SK-N-SH (cell line): ENCODE measurements at regions not wholly inside any gene's neighbourhood (a gene's known extent, or its start where the extent isn't known, plus 50 kb on each side); places are given as distances from the start of the nearest gene placed in this dataset.

Source experiments
- CTCF ChIA-PET: fragments of 300-600, 350-600 bp; formaldehyde crosslinking; extraction: SDS; loops from one replicate; lab custom pipeline; 2021; lab: Yijun Ruan, JAX
- POLR2A ChIA-PET: fragments of 350-600 bp; sonication (Branson Sonifier 250); formaldehyde crosslinking; extraction: SDS; loops from one replicate; lab custom pipeline; 2020; ENCODE audit warnings: antibody characterized with exemption, inconsistent platforms; lab: Yijun Ruan, JAX
- DNase-seq: peaks from one replicate; pipeline ENCODE4 v3.0.0; 2012
- H2AFZ ChIP-seq: fragments of 200-600 bp; sonication (generic); 2 replicates; pipeline ENCODE4 v1.8.1; 2016; ENCODE audit warnings: antibody characterized with exemption, mild to moderate bottlenecking, low read depth
- H3F3A ChIP-seq: fragments of 200-600 bp; sonication (generic); replicated peaks from 2 replicates; pipeline ENCODE3; 2016; ENCODE audit warnings: antibody characterized with exemption, mild to moderate bottlenecking; ENCODE audit not compliant: insufficient read depth
- H3K27ac ChIP-seq, 2 experiments: fragments of 200-500 bp in 1 of 2; fragments of 200-600 bp in 1 of 2; sonication (Bioruptor generic) in 1 of 2; sonication (generic), shearing (Covaris generic) in 1 of 2; 2 replicates each; pipeline versions ENCODE4 v1.5.1 to v1.6.1; 2014 to 2016; ENCODE audit warnings: low read depth in 2 of 2, inconsistent platforms in 1 of 2, low read length in 1 of 2, mild to moderate bottlenecking in 1 of 2, mixed read lengths in 1 of 2
- H3K27me3 ChIP-seq: fragments of 200-600 bp; sonication (generic), shearing (Covaris generic); 2 replicates; pipeline ENCODE4 v1.6.1; 2016; ENCODE audit warnings: mixed run types; ENCODE audit not compliant: insufficient read depth
- H3K36me3 ChIP-seq, 2 experiments: fragments of 200-500 bp in 1 of 2; fragments of 200-600 bp in 1 of 2; sonication (Bioruptor generic) in 1 of 2; sonication (generic) in 1 of 2; replicated peaks in 1 of 2; 2 replicates each; pipeline versions ENCODE3 to v1.5.1; 2014 to 2016; ENCODE audit warnings: low read length in 1 of 2, mild to moderate bottlenecking in 1 of 2; ENCODE audit not compliant: insufficient read depth in 2 of 2, control insufficient read depth in 1 of 2
- H3K4me1 ChIP-seq, 2 experiments: fragments of 200-500 bp in 1 of 2; fragments of 200-600 bp in 1 of 2; sonication (Bioruptor generic) in 1 of 2; sonication (generic), shearing (Covaris generic) in 1 of 2; 2 replicates each; pipeline versions ENCODE4 v1.5.1 to v1.6.1; 2014 to 2016; ENCODE audit warnings: low read depth in 1 of 2, low read length in 1 of 2, mixed run types in 1 of 2; ENCODE audit not compliant: insufficient read depth in 2 of 2, control insufficient read depth in 1 of 2
- H3K4me2 ChIP-seq: fragments of 200-600 bp; sonication (generic), shearing (Covaris generic); 2 replicates; pipeline ENCODE4 v1.6.1; 2017; ENCODE audit warnings: mixed run types
- H3K4me3 ChIP-seq, 2 experiments: fragments of 200-500 bp in 1 of 2; fragments of 200-600 bp in 1 of 2; sonication (Bioruptor generic) in 1 of 2; sonication (generic), shearing (Covaris generic) in 1 of 2; 2 replicates each; pipeline versions ENCODE4 v1.5.1 to v1.8.1; 2014 to 2016; ENCODE audit warnings: low read depth in 2 of 2, inconsistent platforms in 1 of 2, low read length in 1 of 2, mild to moderate bottlenecking in 1 of 2, mixed read lengths in 1 of 2, moderate library complexity in 1 of 2
- H3K79me2 ChIP-seq: fragments of 200-600 bp; sonication (generic); 2 replicates; pipeline ENCODE4 v1.8.1; 2017; ENCODE audit warnings: mild to moderate bottlenecking; ENCODE audit not compliant: insufficient read depth
- H3K9ac ChIP-seq: fragments of 200-600 bp; sonication (generic); 2 replicates; pipeline ENCODE4 v1.6.1; 2017; ENCODE audit warnings: mixed run types
- H3K9me2 ChIP-seq: fragments of 200-600 bp; sonication (generic); 2 replicates; pipeline ENCODE4 v1.6.1; 2017; ENCODE audit warnings: mixed run types
- H3K9me3 ChIP-seq: fragments of 200-600 bp; sonication (generic); 2 replicates; pipeline ENCODE4 v1.6.1; 2017; ENCODE audit warnings: mixed run types, mild to moderate bottlenecking, moderate library complexity
- H4K20me1 ChIP-seq: fragments of 200-600 bp; sonication (generic); 2 replicates; pipeline ENCODE4 v1.6.1; 2017; ENCODE audit warnings: mild to moderate bottlenecking, mixed run types; ENCODE audit not compliant: insufficient read depth
- CHD2 ChIP-seq: fragments of 150-350 bp; IDR thresholded peaks from 2 replicates; pipeline ENCODE4 v1.6.1; 2018; ENCODE audit warnings: low read length; ENCODE audit not compliant: partially characterized antibody
- CTCF ChIP-seq: fragments of 200-600 bp; sonication (generic); IDR thresholded peaks from 2 replicates; pipeline ENCODE4 v1.6.1; 2017; ENCODE audit warnings: antibody characterized with exemption, mild to moderate bottlenecking, moderate library complexity
- EP300 ChIP-seq, 2 experiments: IDR thresholded peaks; 2 replicates each; pipeline versions ENCODE4 v1.4.0 to v1.6.1; 2012; ENCODE audit warnings: borderline replicate concordance in 1 of 2, low read depth in 1 of 2, low read length in 1 of 2
- EZH2phosphoT487 ChIP-seq: fragments of 200-600 bp; sonication (generic); IDR thresholded peaks from 2 replicates; pipeline ENCODE4 v1.6.1; 2017; ENCODE audit warnings: low read depth, mixed run types, mild to moderate bottlenecking, antibody characterized with exemption, moderate library complexity, borderline replicate concordance
- FOSL2 ChIP-seq: IDR thresholded peaks from 2 replicates; pipeline ENCODE4 v1.4.0; 2012; ENCODE audit warnings: low read depth, mild to moderate bottlenecking, moderate library complexity, borderline replicate concordance
- FOXJ3 ChIP-seq: sonication (generic); formaldehyde crosslinking; IDR thresholded peaks from 2 replicates; pipeline ENCODE4 v1.5.1; 2020; ENCODE audit warnings: mild to moderate bottlenecking, missing genetic modification reagents
- GATA2 ChIP-seq: sonication (generic); formaldehyde crosslinking; IDR thresholded peaks from 2 replicates; pipeline ENCODE4 v1.5.0; 2020; ENCODE audit warnings: mild to moderate bottlenecking, missing genetic modification reagents
- IRF3 ChIP-seq: fragments of 150-350 bp; IDR thresholded peaks from 2 replicates; pipeline ENCODE4 v1.6.1; 2016; ENCODE audit warnings: mild to moderate bottlenecking, low read depth, low read length
- MXI1 ChIP-seq: IDR thresholded peaks from 2 replicates; pipeline ENCODE4 v1.6.1; 2012; ENCODE audit warnings: mild to moderate bottlenecking, low read depth, low read length, improper control_type of control experiment
- NFIC ChIP-seq: IDR thresholded peaks from 2 replicates; pipeline ENCODE4 v1.4.0; 2012; ENCODE audit warnings: borderline replicate concordance
- POLR2AphosphoS5 ChIP-seq: IDR thresholded peaks from 2 replicates; pipeline ENCODE4 v1.6.1; 2012; ENCODE audit warnings: low read depth, low read length
- RAD21 ChIP-seq: IDR thresholded peaks from 2 replicates; pipeline ENCODE4 v1.6.1; 2012; ENCODE audit warnings: mild to moderate bottlenecking, low read length
- RCOR1 ChIP-seq: fragments of 150-350 bp; IDR thresholded peaks from 2 replicates; pipeline ENCODE4 v1.6.1; 2017; ENCODE audit warnings: antibody characterized with exemption, low read length
- SMC3 ChIP-seq: IDR thresholded peaks from 2 replicates; pipeline ENCODE4 v1.6.1; 2012; ENCODE audit warnings: low read depth, low read length, improper control_type of control experiment
- TEAD4 ChIP-seq: IDR thresholded peaks from 2 replicates; pipeline ENCODE4 v1.4.0; 2012; ENCODE audit warnings: mild to moderate bottlenecking, borderline replicate concordance; ENCODE audit not compliant: insufficient read depth
- USF1 ChIP-seq: IDR thresholded peaks from 2 replicates; pipeline ENCODE4 v1.4.0; 2012; ENCODE audit warnings: low read depth, borderline replicate concordance
- WGBS: methylation state at CpG from one replicate; pipeline ENCODE4 v1.1.6; 2017; ENCODE audit warnings: low lambda C conversion rate; 5-methylcytosine and 5-hydroxymethylcytosine counted together
- TF ChIP-seq, protein P1 (sequence below): IDR thresholded peaks from 2 replicates; pipeline ENCODE4 v1.4.0; 2012; ENCODE audit warnings: low read depth
- TF ChIP-seq, protein P2 (sequence below): IDR thresholded peaks from 2 replicates; pipeline ENCODE4; 2012

- WGBS = 38% methylated on average over 5 of the region's 6 CpGs
- ChIA-PET POLR2A (no interaction called here), CTCF (no interaction called here)
- H3K79me2 ChIP-seq = no peaks in the 10 kb centered on the region
- H3K27me3 ChIP-seq = no peaks in the 10 kb centered on the region
- no peaks in the 10 kb centered on the region for H4K20me1 ChIP-seq
- no peaks in the 10 kb centered on the region for H3K9me2 ChIP-seq
- no peak for TF ChIP-seq CTCF
- TF ChIP-seq NFIC = no peak
- no peak for TF ChIP-seq EP300 (IDR thresholded peaks at IDR 0.05; ENCODE audit: borderline replicate concordance in 1 of 2, low read depth in 1 of 2, low read length in 1 of 2)
- no peak for TF ChIP-seq CHD2
- TF ChIP-seq GATA2 = no peak
- no peak for TF ChIP-seq RAD21
- TF ChIP-seq EZH2phosphoT487 = no peak
- TF ChIP-seq FOSL2 = no peak
- TF ChIP-seq TEAD4 = no peak
- TF ChIP-seq, protein P1, sequence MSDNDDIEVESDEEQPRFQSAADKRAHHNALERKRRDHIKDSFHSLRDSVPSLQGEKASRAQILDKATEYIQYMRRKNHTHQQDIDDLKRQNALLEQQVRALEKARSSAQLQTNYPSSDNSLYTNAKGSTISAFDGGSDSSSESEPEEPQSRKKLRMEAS = no peak
- TF ChIP-seq FOXJ3 (CRISPR knock-in tag) = no peak
- TF ChIP-seq USF1 = no peak
- TF ChIP-seq IRF3 = no peak
- TF ChIP-seq POLR2AphosphoS5 = no peak
- no peak for TF ChIP-seq SMC3
- no peak for TF ChIP-seq MXI1
- TF ChIP-seq, protein P2, sequence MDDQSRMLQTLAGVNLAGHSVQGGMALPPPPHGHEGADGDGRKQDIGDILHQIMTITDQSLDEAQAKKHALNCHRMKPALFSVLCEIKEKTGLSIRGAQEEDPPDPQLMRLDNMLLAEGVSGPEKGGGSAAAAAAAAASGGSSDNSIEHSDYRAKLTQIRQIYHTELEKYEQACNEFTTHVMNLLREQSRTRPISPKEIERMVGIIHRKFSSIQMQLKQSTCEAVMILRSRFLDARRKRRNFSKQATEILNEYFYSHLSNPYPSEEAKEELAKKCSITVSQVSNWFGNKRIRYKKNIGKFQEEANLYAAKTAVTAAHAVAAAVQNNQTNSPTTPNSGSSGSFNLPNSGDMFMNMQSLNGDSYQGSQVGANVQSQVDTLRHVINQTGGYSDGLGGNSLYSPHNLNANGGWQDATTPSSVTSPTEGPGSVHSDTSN = no peak
- TF ChIP-seq RCOR1 = no peak
- no peaks in the 10 kb centered on the region for H3K9me3 ChIP-seq
- no peak overlapping the region for H3K27ac ChIP-seq
- no peaks in the 10 kb centered on the region for H3K36me3 ChIP-seq
- H3K9ac ChIP-seq = no peak overlapping the region
- no peak for DNase-seq
- no peak overlapping the region for H3K4me2 ChIP-seq
- H3K4me3 ChIP-seq = no peak overlapping the region
- peaks cover 0 to 27% of the 10 kb centered on the region in 2 experiments; a peak in 1 of 4 replicates for H3K4me1 ChIP-seq
- no peak overlapping the region for H2AFZ ChIP-seq
- no peaks in the 10 kb centered on the region for H3F3A ChIP-seq
Measured at GRCh38 chr1:5291889-5292288, 637.5 kb downstream of the AJAP1 start.
